SK-N-SH (cell line): ENCODE measurements at regions not wholly inside any gene's neighbourhood (a gene's known extent, or its start where the extent isn't known, plus 50 kb on each side); places are given as distances from the start of the nearest gene placed in this dataset.

Experiments
- CHD2 ChIP-seq: fragments of 150-350 bp; IDR thresholded peaks from 2 replicates; pipeline ENCODE4 v1.6.1; 2018; ENCODE audit warnings: low read length; ENCODE audit not compliant: partially characterized antibody
- CTCF ChIP-seq: fragments of 200-600 bp; sonication (generic); IDR thresholded peaks from 2 replicates; pipeline ENCODE4 v1.6.1; 2017; ENCODE audit warnings: antibody characterized with exemption, mild to moderate bottlenecking, moderate library complexity
- EZH2phosphoT487 ChIP-seq: fragments of 200-600 bp; sonication (generic); IDR thresholded peaks from 2 replicates; pipeline ENCODE4 v1.6.1; 2017; ENCODE audit warnings: low read depth, mixed run types, mild to moderate bottlenecking, antibody characterized with exemption, moderate library complexity, borderline replicate concordance
- NFIC ChIP-seq: IDR thresholded peaks from 2 replicates; pipeline ENCODE4 v1.4.0; 2012; ENCODE audit warnings: borderline replicate concordance
- POLR2AphosphoS5 ChIP-seq: IDR thresholded peaks from 2 replicates; pipeline ENCODE4 v1.6.1; 2012; ENCODE audit warnings: low read depth, low read length
- RCOR1 ChIP-seq: fragments of 150-350 bp; IDR thresholded peaks from 2 replicates; pipeline ENCODE4 v1.6.1; 2017; ENCODE audit warnings: antibody characterized with exemption, low read length
- RFX5 ChIP-seq: IDR thresholded peaks from 2 replicates; pipeline ENCODE4 v1.6.1; 2012; ENCODE audit warnings: mild to moderate bottlenecking, improper control_type of control experiment, low read length
- RXRA ChIP-seq: IDR thresholded peaks from 2 replicates; pipeline ENCODE4 v1.4.0; 2012; ENCODE audit warnings: low read depth, mild to moderate bottlenecking, borderline replicate concordance
- TAF1 ChIP-seq: IDR thresholded peaks from 2 replicates; pipeline ENCODE4 v1.6.1; 2012; ENCODE audit warnings: low read depth, mild to moderate bottlenecking, low read length, moderate library complexity, borderline replicate concordance
- TF ChIP-seq, protein P1 (sequence below): IDR thresholded peaks from 2 replicates; pipeline ENCODE4 v1.4.0; 2012; ENCODE audit warnings: low read depth
- TF ChIP-seq, protein P2 (sequence below): IDR thresholded peaks from 2 replicates; pipeline ENCODE4 v1.6.1; 2012; ENCODE audit warnings: mild to moderate bottlenecking, low read depth, low read length, moderate library complexity

DNA sequence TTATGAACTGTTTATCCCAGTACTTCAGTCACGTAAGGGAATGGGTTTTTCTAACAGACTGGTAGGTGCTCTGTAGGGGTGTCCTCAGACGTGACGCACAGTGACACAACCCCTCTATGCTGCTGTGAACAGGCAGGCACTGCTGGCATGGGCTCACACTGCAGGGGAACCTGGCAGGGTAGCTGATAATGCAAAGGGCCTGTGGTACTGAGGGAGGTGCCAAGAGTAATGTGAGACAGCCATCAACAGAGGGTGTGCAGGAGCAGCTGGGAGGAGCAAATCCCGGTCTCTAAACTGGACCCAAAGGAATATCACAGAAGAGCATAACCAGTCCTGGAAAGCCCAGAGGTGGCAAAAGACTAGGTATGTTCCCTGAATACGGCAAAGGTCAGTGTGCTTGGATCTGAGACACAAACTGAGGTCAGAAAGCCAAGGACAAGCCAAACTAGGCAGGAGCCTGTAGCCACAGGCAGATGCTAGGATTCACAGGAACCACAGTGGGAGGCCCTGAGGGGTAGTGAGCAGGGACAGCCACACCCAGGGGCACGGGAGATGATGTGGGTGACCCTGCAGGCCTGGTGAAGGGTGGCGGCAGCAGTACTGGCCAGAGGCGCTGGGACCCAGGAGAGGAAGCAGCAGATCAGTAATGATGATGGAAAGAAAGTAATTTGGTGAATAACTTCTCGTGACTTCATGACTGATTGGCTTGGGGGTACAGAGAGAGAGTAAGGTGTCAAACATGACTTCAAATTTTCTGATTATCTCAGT, 248.1 kb upstream of the CHRNA7 start:
- TF ChIP-seq RXRA (no peak), RFX5 (no peak), CTCF (no peak), RCOR1 (no peak), TAF1 (no peak), POLR2AphosphoS5 (no peak), CHD2 (no peak), NFIC (no peak), EZH2phosphoT487 (no peak)
- TF ChIP-seq, protein P1, sequence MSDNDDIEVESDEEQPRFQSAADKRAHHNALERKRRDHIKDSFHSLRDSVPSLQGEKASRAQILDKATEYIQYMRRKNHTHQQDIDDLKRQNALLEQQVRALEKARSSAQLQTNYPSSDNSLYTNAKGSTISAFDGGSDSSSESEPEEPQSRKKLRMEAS, result no peak
- TF ChIP-seq, protein P2, sequence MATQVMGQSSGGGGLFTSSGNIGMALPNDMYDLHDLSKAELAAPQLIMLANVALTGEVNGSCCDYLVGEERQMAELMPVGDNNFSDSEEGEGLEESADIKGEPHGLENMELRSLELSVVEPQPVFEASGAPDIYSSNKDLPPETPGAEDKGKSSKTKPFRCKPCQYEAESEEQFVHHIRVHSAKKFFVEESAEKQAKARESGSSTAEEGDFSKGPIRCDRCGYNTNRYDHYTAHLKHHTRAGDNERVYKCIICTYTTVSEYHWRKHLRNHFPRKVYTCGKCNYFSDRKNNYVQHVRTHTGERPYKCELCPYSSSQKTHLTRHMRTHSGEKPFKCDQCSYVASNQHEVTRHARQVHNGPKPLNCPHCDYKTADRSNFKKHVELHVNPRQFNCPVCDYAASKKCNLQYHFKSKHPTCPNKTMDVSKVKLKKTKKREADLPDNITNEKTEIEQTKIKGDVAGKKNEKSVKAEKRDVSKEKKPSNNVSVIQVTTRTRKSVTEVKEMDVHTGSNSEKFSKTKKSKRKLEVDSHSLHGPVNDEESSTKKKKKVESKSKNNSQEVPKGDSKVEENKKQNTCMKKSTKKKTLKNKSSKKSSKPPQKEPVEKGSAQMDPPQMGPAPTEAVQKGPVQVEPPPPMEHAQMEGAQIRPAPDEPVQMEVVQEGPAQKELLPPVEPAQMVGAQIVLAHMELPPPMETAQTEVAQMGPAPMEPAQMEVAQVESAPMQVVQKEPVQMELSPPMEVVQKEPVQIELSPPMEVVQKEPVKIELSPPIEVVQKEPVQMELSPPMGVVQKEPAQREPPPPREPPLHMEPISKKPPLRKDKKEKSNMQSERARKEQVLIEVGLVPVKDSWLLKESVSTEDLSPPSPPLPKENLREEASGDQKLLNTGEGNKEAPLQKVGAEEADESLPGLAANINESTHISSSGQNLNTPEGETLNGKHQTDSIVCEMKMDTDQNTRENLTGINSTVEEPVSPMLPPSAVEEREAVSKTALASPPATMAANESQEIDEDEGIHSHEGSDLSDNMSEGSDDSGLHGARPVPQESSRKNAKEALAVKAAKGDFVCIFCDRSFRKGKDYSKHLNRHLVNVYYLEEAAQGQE, result no peak
